ENCODE measurements at regions not wholly inside any gene's neighbourhood (a gene's known extent, or its start where the extent isn't known, plus 50 kb on each side); places are given as distances from the start of the nearest gene placed in this dataset.

- TF ChIP-seq, protein P1, sequence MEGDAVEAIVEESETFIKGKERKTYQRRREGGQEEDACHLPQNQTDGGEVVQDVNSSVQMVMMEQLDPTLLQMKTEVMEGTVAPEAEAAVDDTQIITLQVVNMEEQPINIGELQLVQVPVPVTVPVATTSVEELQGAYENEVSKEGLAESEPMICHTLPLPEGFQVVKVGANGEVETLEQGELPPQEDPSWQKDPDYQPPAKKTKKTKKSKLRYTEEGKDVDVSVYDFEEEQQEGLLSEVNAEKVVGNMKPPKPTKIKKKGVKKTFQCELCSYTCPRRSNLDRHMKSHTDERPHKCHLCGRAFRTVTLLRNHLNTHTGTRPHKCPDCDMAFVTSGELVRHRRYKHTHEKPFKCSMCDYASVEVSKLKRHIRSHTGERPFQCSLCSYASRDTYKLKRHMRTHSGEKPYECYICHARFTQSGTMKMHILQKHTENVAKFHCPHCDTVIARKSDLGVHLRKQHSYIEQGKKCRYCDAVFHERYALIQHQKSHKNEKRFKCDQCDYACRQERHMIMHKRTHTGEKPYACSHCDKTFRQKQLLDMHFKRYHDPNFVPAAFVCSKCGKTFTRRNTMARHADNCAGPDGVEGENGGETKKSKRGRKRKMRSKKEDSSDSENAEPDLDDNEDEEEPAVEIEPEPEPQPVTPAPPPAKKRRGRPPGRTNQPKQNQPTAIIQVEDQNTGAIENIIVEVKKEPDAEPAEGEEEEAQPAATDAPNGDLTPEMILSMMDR (IDR thresholded peaks at IDR 0.05; ENCODE audit: extremely low read depth in 1 of 2, insufficient read depth in 1 of 2, low read depth in 1 of 2, low read length in 2 of 2): no peak
- TF ChIP-seq POLR2A (IDR thresholded peaks at IDR 0.05; ENCODE audit: low read depth, low read length): no peak
Measured at GRCh38 chr11:41999066-41999465, 539.6 kb upstream of the LRRC4C start.

All from endothelial cell of umbilical vein (primary cell).